ENCODE measurements at regions not wholly inside any gene's neighbourhood (a gene's known extent, or its start where the extent isn't known, plus 50 kb on each side); places are given as distances from the start of the nearest gene placed in this dataset.

- H3K23me2 ChIP-seq (ENCODE audit: insufficient read length, low read depth, low read length, poor library complexity, severe bottlenecking), result no peaks in the 10 kb centered on the region
- Mint-ChIP-seq H3K9me3 (no peaks in the 10 kb centered on the region), H3K27ac (no peak overlapping the region), H3K27me3 (ENCODE audit: low read depth) (no peaks in the 10 kb centered on the region), H3K36me3 (ENCODE audit: insufficient read depth in 1 of 3, low read depth in 3 of 3) (no peaks in the 10 kb centered on the region), H3K4me3 (no peak overlapping the region), H3K4me1 (peaks cover 3 to 4% of the 10 kb centered on the region in 2 experiments; a peak in 1 of 4 replicates)
- no peak overlapping the region for H3K18ac ChIP-seq (ENCODE audit: insufficient read length, low read depth, low read length)
- H2BK120ac ChIP-seq (ENCODE audit: low read depth, low read length, poor library complexity, severe bottlenecking), result no peak overlapping the region
- no peaks in the 10 kb centered on the region for H3K79me1 ChIP-seq (ENCODE audit: insufficient read depth, low read depth, low read length, poor library complexity, severe bottlenecking)
- H3K9me3 ChIP-seq (ENCODE audit: control insufficient read depth, low read depth, low read length), result no peaks in the 10 kb centered on the region
- H3K4ac ChIP-seq (ENCODE audit: low read depth, low read length), result no peak overlapping the region
- H4K5ac ChIP-seq (ENCODE audit: insufficient read length, low read depth, low read length), result no peak overlapping the region
- no peak overlapping the region for H4K91ac ChIP-seq (ENCODE audit: insufficient read length, low read depth, low read length)
- H3K9ac ChIP-seq (ENCODE audit: extremely low read depth, insufficient read length, low read length), result no peak overlapping the region
- no peak overlapping the region for H2AK5ac ChIP-seq (ENCODE audit: insufficient read length, low read length)
- H3K27ac ChIP-seq (ENCODE audit: insufficient read length, low read depth, low read length), result no peak overlapping the region
- no peak overlapping the region for H2BK12ac ChIP-seq (ENCODE audit: insufficient read length, low read depth, low read length)
- H4K8ac ChIP-seq (replicated peaks; ENCODE audit: insufficient read length, low read depth, low read length), result no peak overlapping the region
- H3K4me1 ChIP-seq (ENCODE audit: insufficient read depth, low read length), result no peaks in the 10 kb centered on the region
- no peak overlapping the region for H3T11ph ChIP-seq (ENCODE audit: low read length)
- no peaks in the 10 kb centered on the region for H3K79me2 ChIP-seq (ENCODE audit: insufficient read depth, low read length)
- no peak overlapping the region for H3K56ac ChIP-seq (ENCODE audit: insufficient read length, low read depth, low read length)
- TF ChIP-seq CTCF (conservative IDR thresholded peaks at IDR 0.05), result no peak
- no peak overlapping the region for H2BK20ac ChIP-seq (ENCODE audit: low read depth, low read length, poor library complexity, severe bottlenecking)
- H2AFZ ChIP-seq (ENCODE audit: low read length), result no peak overlapping the region
- H2BK15ac ChIP-seq (ENCODE audit: low read depth, low read length), result no peak overlapping the region
- no peak for DNase-seq
- no peak overlapping the region for H2BK5ac ChIP-seq (ENCODE audit: insufficient read length, low read length)
- no peak overlapping the region for H3K14ac ChIP-seq (ENCODE audit: insufficient read depth, low read length)
- H3K27me3 ChIP-seq (ENCODE audit: insufficient read depth, low read length), result no peaks in the 10 kb centered on the region
- H4K20me1 ChIP-seq (ENCODE audit: control insufficient read depth, insufficient read depth, insufficient read length), result no peaks in the 10 kb centered on the region
- H3K23ac ChIP-seq (ENCODE audit: insufficient read length, low read depth, low read length), result no peak overlapping the region
- no peak overlapping the region for H3K4me2 ChIP-seq (ENCODE audit: insufficient read depth, insufficient read length, low read length)
- WGBS (ENCODE audit: extremely low coverage, insufficient read length, low lambda C conversion rate), result no CpG with 5 or more reads among the region's 3 CpGs
These were observed 134.2 kb downstream of the FBXO4 start for GRCh38 chr5:42059291-42059690.
